ENCODE measurements at regions not wholly inside any gene's neighbourhood (a gene's known extent, or its start where the extent isn't known, plus 50 kb on each side); places are given as distances from the start of the nearest gene placed in this dataset.

DNA sequence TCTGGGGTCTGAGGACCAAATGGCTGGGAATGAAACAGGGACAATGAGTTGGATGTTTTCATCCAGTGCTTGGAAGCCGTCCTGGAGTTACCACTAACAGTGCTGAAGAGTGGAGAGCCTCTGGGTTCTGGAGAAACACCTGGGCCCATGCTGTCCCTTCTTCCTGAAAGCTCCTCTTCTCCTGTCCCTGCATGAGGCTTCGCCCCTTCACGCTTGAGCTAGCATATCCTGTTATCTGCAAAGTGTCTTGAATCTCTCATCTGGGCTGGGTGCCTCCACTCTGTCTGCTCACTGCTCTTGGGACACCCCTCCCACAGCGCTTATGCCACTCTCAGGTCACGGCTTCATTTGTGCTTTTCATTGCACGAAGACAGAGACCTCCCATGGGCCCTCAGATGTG is 154.5 kb downstream of the MYCN start:
- TF ChIP-seq, protein P1, sequence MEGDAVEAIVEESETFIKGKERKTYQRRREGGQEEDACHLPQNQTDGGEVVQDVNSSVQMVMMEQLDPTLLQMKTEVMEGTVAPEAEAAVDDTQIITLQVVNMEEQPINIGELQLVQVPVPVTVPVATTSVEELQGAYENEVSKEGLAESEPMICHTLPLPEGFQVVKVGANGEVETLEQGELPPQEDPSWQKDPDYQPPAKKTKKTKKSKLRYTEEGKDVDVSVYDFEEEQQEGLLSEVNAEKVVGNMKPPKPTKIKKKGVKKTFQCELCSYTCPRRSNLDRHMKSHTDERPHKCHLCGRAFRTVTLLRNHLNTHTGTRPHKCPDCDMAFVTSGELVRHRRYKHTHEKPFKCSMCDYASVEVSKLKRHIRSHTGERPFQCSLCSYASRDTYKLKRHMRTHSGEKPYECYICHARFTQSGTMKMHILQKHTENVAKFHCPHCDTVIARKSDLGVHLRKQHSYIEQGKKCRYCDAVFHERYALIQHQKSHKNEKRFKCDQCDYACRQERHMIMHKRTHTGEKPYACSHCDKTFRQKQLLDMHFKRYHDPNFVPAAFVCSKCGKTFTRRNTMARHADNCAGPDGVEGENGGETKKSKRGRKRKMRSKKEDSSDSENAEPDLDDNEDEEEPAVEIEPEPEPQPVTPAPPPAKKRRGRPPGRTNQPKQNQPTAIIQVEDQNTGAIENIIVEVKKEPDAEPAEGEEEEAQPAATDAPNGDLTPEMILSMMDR (IDR thresholded peaks at IDR 0.05) = no peak
- no peak for TF ChIP-seq POLR2AphosphoS5 (IDR thresholded peaks at IDR 0.05)
